ENCODE measurements at regions not wholly inside any gene's neighbourhood (a gene's known extent, or its start where the extent isn't known, plus 50 kb on each side); places are given as distances from the start of the nearest gene placed in this dataset.
A peak's percentile ranks its signal among the peaks of the same experiment; 100 is the strongest.

DNA sequence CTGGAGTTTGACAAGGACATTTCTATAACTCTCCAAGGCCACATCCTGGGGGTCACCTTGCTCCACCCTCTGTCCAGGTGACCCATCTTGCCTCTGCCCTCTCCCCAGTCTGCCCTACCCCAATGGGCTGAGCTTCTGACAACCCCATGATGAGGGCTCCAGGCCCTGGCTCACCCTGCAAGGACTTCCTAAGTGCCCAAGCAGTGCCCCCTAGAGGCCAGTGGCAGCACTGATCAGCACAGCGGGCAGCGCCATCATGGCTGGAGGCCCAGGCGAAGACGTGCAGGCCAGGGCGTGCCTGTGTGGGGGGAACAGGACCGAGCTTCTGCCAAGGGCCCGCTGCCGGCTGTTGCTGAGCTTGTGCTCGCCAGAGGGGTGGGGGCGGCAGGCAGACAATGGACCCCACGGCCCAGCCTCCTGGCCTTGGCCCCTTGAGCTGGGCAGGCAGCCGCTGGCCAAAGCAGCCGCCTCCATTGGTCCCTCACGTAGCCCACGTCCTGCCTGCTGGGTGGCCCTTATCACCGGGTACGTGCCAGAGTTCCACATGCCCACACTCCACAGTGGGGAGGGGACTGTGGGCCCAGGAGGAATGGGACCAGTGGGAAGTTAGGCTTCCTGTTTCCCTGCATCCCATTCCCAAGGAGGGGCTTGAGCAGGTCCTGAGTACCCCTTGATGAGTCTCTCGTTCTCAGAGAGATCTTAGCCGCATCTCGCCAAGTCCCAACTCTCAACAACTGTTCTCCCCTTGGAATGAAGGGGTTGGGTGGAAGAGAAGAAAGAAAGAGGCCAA, 64.3 kb downstream of the MRPL14 start:
- DNase-seq = no peak

DNA sequence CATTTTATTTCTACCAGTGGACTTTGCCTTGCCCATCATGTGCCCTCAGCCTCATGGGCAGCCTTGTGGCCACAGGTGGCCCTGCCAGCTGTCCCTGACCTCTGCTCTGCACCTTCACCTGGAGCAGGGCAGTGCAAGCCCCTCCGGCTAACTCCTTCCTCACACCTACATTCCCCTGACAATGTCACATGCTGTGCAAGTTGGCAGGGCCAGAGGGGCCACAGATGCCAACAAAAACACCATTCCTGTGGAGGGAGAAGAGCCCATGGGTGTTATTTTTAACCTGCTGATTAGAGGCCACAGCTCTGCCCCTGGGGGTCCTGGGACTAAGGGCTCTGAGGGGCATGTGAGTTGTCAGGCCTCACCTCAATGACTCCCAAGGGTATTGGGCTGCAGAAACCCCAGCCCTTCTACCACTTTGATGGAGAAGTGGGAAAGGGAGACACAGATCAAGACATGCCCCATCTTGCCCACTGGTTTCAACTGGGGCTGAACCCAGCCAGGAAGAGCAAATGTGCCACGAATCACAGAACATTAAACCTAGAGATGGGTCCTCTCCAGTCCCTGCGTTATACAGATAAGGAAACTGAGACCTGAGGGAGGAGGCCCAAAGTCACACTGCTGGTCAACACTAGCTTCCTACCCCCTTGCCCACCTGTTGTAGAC, 65.0 kb downstream of the MRPL14 start:
- no peak for DNase-seq

DNA sequence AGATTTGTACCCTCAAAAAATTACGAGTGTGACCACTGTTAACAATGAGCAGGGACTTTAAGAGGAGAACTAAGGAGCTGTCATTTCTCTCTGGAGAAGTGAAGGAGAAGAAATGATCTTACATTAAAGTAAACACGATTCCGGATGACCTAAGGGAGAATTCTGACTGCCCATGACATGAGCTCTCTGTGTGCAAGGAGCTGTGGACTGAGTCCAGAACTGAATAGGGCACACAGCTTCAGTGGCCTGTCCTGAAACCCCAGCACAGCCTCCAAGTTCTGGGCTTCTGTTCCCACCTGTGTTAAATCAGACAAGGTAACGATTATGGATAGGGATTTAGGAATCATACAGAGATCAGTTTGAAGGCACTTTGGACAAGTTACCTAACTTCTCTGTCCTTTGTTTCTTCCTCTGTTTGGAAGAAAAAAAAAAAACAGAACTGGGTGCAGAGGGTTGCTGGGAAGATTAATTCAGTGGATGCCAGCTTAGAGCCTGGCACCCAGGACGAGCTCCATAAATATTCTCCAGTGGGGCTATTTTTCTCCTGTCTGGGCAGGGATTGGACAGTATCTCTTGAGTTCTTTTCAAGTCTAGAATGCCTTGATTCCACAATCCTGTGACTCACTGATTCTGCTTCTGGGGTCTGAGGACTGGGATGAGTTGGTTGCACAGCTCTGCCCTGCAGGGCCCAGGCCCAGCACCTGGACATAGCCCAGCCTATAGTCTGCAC, 65.7 kb downstream of the MRPL14 start:
- DNase-seq = no peak

DNA sequence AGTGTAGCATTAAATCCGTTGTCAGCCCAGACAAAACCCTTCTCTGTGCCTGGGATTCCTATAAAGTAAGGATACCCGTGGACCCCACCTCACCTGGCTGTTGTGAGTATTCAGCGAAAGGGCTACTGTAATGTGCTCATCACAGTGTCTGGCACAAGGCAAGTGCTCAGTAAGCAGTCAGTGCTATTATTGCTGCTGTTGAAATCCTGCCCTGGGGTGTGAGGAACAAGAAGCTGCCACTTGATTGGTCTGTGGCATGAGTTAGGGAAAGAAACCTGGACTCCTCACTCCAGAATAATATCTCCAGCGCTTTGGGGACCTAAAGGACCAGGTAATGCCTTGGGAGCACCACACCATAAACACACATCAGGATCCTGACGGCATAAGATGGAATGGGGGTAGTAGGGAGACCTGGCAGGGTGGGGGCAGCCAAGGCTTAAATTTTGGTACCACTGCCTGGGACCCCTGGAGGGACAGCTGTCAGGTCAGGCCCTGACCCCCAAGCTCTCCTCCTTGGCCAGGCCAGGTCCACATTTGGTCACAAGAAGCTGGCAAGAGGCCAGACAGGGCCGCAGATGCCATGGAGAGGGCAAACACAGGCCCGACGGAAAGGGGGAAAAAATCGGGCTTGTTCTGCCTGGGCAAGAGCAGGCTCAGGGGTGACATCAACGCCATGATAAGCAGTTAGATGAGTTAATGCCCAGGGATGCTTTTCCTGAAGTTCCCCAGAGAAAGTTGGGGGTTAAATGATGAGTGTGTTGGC, 66.5 kb downstream of the MRPL14 start:
- no peak for DNase-seq

DNA sequence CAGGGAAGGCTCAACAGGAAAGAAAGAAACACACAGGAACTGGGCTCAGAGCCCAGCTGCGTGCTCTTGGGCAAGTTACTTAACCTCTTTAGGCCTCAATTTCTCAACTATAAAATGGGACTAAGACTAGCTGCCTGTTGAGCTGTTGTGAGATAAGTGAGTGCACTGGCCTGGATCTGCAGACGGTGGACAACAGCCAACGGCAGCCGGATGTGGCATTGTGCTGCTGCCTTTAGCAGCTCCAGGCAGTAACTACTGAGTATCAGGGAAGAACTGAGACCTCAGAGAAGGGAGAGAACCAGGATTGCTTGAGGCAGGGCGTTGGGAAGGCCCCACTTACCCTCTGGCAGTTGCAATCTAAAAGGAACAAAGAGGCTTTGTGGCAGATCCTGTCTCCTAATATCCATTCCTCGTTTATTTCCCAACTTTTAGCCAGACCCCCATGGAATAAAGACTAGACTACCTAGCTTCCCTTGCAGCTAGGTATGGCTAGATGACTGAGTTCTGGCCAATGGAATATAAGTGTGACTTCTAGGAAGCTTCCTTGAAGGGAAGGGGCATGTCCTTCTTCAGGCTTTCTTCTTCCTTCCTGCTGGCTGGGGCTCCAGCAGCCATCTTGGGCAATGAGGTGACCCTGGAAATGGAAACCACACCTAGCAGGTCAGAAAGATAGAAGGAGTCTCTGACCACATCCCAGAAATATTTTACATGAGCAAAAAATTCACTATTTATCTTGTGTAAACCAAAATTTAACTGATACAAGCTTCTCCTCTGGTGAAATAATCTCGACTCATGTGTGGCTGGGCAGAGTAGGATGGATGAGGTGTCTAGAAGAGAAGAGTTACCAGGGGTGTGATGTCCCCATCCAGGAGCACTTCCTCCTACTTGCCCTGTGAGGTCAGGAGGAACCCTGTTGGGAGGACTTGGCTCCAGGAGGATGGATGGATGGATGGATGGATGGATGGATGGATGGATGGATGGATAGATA, 67.6 kb downstream of the MRPL14 start:
- DNase-seq = no peak

DNA sequence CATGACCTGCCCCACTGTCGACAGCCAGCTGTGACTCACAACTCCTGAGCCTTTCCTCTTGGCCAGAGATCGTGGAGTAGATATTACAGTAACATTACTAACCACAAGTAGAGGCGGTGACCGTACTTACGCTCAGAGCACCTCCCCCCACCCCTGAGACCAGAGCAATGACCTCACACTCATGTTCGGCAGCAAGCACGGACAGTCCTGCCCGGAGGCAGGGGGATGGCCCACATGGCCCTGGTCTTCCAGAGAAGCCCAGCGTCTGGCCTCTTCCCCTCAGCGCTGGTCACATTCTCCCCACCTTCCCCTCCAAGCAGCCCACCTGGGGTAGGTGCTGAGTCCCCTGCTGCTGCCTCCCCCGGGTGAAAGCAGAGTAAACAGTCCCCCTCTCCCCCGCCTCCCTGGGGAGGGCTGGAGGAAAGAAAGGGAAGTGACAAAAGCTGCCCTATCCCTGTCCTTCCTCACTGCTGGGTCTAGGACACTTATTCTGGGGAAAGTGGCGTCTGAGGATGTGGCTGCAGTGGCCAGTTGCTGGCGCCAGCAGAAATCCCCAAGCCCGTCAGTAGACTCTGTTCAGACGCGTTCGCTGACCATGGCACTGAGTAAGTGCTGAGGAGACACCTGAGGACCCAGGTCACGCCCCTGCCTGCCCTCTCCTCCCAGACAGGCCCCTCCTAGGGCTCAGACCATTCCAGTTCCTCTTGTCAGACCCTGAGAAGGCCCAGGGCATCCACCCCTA, 68.5 kb downstream of the MRPL14 start:
- peak; percentile 26 for DNase-seq

DNA sequence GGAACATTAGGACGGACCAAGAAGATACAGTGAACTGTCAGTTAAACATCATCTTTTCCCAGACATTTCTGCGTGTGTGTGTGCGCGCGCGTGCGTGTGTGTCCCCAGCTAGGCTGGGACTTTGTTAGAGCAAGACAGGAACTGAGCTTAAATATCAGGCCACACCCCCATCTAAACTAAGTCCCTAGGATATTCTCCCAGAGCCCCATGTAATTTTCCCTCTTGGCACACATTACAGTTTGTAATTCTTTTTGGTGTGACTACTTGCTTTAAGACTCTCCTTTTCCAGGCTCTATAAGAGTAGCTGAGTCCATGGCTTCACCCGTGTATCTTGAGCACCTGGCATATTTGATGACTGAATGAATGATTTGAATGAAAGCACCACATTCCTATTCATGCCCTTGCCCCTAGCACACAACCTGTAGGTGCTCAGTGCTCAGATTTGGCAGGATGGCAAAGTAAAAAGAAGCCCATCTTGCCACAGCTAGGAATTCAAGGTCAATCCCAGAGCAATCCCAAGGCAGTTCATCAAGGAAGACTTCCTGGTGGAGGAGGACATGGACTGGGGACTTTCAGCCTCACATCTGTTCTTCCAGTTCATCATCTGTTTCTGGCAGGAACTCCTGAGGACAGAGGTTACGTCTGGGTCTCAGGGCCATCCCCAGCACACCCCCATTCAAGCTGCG, 69.2 kb downstream of the MRPL14 start:
- no peak for DNase-seq

DNA sequence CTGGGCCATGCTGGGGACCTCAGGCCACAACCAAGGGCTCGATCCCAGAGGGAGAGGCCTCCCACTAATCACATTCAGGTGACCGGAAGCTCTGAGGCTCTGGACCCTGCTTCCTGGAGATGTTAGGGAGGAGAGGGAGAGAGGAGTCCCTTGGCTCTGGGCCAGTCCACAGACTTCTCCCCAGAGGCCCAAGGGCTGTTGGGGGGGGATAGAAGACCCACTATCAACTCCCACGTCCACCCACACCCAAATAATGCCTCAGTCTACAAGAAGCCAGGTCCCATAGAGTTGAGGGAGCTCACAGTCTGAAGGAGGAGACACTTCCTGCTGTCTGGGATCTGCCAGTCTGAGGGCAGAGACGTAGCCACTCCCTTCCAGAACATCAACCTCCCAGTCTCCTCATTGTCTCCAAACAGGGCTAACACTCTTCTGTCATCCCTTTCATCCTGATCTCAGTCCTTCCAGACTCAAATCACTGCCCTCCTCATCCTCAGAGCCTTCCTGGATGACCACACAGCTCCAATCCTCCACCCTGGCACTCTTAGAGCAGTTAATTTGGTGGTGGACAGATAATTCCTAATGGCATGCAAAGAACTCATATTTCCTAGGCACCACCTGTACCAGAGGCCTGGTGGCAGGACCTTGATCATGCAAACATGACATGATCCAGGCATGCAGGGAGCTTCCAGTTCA, 69.9 kb downstream of the MRPL14 start:
- no peak for DNase-seq

DNA sequence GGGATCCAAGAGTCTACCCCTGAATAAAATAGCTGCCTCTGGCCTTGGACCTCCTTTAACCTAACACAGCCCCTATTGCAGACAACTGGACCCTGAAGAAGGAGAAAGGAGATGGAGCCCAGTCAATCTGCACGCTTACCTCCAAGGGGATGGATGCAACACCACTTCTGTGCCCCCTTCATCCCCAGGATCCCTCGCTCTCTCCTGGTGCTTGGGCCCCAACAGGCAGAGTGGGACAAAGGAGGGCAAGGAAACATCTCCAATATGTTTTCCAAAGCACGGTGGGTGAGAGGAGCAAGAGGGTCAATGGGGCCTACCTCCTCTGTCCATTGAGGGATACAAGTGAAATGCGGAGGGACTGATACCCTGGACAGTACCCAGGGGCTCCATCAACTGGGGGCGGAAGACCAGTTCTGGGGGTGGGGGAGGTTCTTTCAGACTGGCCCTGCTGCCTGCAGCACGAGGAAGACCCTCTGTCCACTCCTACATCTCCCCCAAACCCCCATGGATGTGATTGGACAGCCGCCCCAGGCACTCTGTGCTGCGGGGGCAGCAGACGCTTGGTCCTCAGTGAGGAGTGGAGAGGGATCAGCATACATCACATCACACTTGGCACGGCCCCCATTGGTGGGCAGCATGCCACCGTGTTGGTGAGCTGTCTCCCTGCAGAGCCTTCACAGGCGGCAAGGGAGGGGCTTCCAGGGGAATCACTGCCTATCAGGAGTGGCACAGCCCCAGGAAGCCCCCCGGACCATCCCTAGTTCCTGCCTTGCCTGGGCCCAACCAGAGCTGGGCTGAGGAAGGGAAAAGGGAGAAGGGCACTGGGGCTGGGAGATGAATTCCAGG, 70.6 kb downstream of the MRPL14 start:
- DNase-seq = no peak

DNA sequence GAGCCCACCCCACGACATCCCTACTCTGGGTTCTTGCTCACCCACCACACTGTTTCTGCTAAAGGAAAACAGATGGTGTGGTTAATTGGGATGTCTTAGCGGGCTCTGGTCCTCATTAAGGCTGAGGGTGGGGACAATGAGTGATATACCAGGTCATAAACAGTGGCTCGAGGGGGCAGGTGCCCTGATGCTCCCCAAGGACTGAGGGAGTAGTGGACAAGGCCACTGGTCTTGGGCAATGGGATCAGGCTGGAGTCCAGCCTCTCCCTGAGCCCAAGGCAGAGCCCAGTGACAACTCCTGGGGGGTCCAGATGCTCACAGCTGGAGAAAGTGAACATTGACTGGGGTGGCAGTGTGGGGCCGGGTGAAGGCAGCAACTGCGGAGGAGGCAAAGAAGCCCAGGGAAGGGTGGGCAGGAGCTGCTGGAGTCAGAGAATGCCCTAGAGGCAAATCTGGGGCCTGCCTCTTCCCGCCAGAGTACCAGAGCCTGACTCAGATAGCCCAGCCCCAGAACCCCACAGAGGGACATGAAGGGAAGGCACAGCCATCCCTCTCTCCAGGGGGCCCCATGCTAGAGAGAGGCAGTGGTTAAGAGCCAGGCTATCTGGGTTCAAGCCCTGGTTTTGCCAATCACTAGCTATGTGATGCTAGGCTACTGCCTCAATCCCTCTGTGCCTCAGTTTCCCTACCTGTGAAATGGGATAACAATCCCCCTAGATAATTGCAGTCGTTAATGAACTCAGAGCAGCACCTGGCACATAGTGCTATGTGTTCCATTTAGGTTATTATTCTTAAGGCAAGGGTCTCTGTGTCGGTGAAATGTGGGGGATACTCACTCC, 72.3 kb downstream of the MRPL14 start:
- no peak for DNase-seq

DNA sequence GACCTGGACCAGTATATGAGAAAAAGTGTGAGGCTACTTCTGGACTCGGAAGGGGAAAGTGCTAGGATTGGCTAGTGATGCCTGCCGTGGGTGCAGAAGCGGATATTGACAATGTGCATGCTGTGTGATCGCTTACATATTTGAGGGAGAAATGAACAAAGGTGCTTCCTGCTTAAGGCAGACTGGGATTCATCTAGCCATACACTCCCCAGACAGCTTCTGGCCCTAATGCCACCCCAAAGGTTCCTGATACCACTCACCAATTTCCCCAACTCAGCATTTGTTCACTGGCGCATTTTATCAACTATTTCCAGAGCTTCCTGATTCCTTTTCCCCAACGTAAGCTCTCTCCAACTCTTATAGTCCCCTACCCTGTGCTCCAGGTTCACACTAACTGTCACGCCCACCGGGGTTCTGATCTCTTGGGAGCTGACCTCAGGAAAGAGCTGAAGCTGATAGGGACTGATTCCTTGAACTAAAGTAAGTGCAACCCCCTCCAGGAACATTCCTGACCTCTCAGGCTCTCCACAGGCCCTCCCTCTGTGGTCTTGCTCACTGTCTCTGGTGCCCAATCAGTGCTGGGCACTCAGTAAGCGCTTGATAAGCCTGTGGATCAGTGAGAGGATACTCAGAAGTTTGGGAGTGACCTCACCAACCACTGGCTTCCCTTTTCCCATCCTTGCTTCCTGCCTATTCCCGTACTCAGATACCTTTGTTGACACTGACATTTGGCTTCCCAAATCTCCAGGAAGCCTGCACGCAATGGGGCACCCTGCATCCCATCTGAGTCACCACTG, 73.3 kb downstream of the MRPL14 start:
- DNase-seq = no peak

DNA sequence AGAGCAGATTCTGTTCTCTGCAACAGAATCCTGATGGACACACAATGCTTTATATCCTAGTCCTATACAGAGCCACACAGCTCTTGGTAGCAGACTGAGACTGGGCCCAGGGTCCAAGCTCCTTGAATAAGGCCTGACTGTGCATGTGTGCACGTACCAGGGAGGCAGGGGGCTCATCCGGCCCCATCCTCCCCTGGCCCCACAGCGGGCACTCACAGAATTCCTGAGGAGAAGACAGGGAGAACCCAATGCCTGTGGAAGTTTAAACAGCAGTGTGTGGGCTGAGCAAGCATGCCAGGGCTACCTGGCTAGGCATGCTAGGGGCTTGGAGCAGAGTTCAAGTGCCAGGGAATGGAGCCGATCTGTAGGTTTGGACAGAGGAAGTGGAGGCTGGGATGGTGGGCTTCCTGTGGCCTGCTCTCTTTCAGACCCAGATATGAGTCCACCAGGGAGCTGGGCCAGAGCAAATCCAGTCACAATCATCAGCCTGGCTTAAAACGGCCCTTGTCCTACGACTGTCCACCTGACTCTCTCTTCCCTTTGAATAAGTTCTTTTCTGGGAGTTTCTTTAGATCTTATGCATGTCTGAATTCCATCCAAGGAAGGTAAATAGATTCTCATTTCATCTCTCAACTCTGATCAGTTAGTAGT, 74.0 kb downstream of the MRPL14 start:
- no peak for DNase-seq

DNA sequence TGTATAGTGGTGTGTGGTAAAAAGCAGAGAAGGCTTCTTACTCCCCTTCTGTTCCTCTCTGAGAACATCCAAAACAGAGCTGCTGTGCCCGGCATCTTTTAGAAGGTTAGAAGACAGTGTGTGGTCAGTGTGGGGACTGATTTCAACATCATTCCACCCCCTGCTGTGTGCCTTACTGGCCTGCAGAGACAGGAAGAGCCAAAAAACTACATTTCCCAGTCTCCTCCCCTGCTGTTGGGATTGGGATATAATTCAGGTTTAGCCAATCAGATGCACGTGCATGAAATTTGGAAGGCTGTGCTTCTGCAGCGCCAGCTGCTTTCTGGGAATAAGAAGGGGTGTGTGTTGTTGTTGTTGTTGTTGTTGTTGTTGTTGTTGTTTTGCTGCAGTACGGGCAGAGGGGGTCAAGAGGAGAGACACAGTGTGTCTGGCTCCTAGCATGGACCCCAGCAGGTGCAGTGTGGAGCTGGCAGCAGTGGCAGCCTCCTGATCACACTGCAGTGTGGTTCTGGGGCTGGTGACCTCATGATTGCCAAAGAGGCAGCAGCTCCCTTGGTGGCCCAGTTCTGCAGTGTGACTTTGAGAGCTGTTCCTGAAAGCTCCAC, 74.7 kb downstream of the MRPL14 start:
- DNase-seq = no peak

DNA sequence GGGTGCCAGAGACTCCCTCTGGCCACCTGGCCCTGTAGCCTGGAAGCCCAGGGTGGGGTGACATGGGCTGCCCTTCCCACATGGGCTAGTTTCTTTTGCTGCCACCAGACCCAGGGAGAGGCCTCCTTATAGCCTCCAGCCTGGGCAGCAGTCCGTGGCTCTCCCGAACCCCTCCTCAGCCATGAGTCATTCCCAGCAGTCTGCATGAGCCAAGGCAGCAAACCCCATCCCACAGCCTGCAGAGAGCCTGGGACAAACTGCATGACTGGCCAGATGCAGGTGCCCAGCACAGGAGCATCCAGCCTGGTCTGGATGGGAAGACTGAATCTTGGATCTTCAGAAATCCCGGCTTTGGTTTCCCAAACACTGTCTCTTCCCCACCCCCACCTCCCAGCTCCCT, 75.7 kb downstream of the MRPL14 start:
- DNase-seq = no peak

DNA sequence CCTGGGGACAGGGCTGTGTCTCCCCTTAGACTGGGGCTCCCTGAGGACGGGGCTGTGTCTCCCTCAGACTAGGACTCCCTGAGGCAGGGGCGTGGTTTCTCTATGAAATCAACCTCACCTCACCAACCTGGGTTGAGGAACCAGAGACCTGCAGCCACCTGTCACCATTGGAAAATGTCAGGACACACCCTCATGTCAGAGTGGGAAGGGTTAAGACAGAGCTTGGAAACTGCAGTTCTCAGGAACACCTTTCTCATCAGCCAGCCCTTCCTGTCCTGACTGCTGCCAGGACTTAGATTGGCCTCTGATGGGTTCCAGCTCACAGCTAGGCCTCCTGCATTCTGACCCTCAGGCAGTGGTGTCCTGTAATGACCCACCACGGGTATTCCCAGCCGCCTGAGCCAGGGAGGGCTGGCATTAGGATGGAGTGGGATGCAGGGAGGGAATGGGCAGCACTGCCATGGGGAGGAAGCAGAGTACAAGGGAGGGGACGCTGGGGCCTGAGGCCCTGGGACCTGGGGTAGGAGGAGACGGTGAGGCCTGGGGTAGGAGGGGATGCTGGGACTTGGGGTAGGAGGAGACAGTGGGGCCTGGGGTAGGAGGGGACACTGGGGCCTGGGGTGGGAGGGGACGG, 76.3 kb downstream of the MRPL14 start:
- DNase-seq = no peak
